ENCODE measurements at regions not wholly inside any gene's neighbourhood (a gene's known extent, or its start where the extent isn't known, plus 50 kb on each side); places are given as distances from the start of the nearest gene placed in this dataset.

DNA sequence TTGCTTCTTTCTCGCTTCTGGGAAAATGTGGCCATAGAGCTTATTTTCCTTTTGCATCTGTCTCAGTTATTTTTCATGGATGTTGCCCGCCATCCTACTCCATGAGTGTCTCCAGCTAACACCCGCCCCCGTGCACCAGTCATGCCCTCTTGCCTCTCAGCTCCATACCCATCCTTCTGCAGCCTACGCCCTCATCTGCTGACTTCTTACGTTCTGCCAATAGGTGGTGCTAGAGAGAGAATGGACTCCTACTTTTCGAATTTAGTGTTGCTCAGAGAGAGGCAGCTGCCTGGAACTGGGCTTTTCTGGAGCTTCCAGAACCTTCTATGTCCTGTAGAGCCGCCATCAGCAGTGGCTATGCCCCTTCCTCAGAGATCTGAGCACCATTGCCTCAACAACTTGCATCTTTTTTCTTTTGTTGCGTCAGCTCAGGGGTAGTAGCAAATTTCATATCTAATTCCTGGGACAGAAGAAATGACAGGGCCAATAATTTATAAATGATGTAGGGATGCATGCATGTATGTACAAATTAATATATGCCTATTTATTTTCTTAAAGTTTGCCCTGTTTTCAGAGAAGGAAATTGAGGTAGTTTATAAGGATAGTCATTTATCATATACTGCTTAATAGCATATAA, 119.7 kb upstream of the MYOCD start:
- Mint-ChIP-seq H3K4me1 (peaks cover 31% of the 10 kb centered on the region), H3K27ac (no peak overlapping the region), H3K4me3 (no peak overlapping the region), H3K9me3 (peaks cover 4% of the 10 kb centered on the region), H3K27me3 (ENCODE audit: low read depth) (no peaks in the 10 kb centered on the region), H3K36me3 (peaks cover 3% of the 10 kb centered on the region)
- TF ChIP-seq CTCF (IDR thresholded peaks at IDR 0.05; ENCODE audit: unreplicated experiment) = peak; percentile 75
- DNase-seq (ENCODE audit: low spot score in 2 of 2, unreplicated experiment in 2 of 2) = no peak

DNA sequence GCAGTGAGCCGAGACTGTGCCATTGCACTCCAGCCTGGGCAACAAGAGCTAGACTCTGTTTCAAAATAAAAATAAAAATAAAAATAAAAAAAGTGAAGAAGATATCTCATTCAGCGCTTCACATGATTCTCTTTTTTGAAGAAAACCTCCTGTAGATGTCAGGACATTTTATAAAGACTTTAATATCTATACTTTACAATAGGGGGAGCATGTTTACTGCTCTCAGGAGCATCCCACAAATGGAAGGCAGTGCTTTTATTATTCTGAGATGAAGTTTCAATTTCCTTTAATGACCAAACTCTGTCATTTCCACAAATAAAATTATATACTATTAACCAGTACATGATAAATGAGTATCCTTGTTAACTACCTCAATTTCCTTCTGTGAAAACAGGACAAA, 118.7 kb upstream of the MYOCD start:
- DNase-seq (ENCODE audit: low spot score in 2 of 2, unreplicated experiment in 2 of 2) = no peak
- H3K4me1 Mint-ChIP-seq = peaks cover 31% of the 10 kb centered on the region
- H3K9me3 Mint-ChIP-seq = peaks cover 4% of the 10 kb centered on the region
- no peaks in the 10 kb centered on the region for H3K27me3 Mint-ChIP-seq (ENCODE audit: low read depth)
- no peak overlapping the region for H3K4me3 Mint-ChIP-seq
- no peak overlapping the region for H3K27ac Mint-ChIP-seq
- no peak for TF ChIP-seq CTCF (IDR thresholded peaks at IDR 0.05; ENCODE audit: unreplicated experiment)
- H3K36me3 Mint-ChIP-seq = no peaks in the 10 kb centered on the region

- peaks cover 4% of the 10 kb centered on the region for H3K9me3 Mint-ChIP-seq
- no peak overlapping the region for H3K4me3 Mint-ChIP-seq
- H3K27me3 Mint-ChIP-seq (ENCODE audit: low read depth) = no peaks in the 10 kb centered on the region
- H3K36me3 Mint-ChIP-seq = no peaks in the 10 kb centered on the region
- no peak for TF ChIP-seq CTCF (IDR thresholded peaks at IDR 0.05; ENCODE audit: unreplicated experiment)
- DNase-seq (ENCODE audit: low spot score in 2 of 2, unreplicated experiment in 2 of 2) = no peak
- H3K4me1 Mint-ChIP-seq = peaks cover 32% of the 10 kb centered on the region
- H3K27ac Mint-ChIP-seq = no peak overlapping the region
Measured at GRCh38 chr17:12547831-12548230, 117.9 kb upstream of the MYOCD start.

DNA sequence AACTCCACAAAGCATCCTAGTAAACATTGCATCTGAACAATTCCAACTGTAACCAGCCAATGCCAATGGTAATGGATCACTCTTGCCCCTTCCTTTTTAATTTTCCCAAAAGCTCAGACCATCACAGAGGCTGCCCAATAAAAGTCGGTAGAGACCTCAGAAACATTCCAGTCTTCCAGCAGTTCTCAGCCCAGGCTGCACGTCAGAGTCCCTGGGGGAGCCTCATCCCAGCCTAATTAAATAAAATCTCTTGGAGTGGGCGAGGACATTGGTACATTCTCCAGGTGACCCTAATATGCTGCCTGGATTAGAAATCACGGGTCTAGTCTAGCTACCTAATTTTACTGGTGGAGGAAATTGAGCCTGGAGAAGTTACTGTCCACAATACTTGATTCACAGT, 117.1 kb upstream of the MYOCD start:
- Mint-ChIP-seq H3K27ac (no peak overlapping the region), H3K4me3 (no peak overlapping the region), H3K4me1 (peaks cover 35% of the 10 kb centered on the region), H3K27me3 (ENCODE audit: low read depth) (no peaks in the 10 kb centered on the region), H3K36me3 (no peaks in the 10 kb centered on the region), H3K9me3 (peaks cover 4% of the 10 kb centered on the region)
- no peak for DNase-seq (ENCODE audit: low spot score in 2 of 2, unreplicated experiment in 2 of 2)
- TF ChIP-seq CTCF (IDR thresholded peaks at IDR 0.05; ENCODE audit: unreplicated experiment) = no peak

DNA sequence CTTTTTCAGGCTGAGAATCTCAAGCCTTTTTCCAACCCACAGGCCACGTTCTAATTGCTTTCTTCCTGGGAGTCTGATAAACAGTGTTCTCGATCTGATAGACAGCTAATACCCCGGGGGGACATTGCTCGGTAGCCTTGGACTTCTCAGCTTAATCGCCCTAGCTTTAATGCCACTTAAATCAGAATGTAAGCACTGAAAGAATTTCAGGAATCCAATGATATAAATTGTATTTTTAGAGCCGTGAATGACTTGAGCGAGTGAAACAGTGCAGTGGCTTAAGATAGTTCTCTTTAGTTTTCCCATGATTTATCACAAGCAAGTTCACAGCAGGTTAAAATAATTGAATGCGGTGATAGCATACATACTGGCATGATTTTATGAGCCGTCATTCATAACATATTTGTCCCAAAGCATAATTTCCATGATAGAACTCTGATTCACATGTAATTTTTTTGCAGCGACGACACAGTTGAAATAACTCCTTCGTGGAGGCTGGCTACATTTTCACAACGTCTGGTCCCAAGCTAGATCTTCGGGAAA, 116.1 kb upstream of the MYOCD start:
- peaks cover 37% of the 10 kb centered on the region for H3K4me1 Mint-ChIP-seq
- H3K36me3 Mint-ChIP-seq = no peaks in the 10 kb centered on the region
- no peaks in the 10 kb centered on the region for H3K27me3 Mint-ChIP-seq (ENCODE audit: low read depth)
- peak overlapping the region; percentile 84 for H3K27ac Mint-ChIP-seq
- DNase-seq (ENCODE audit: low spot score in 2 of 2, unreplicated experiment in 2 of 2) = no peak
- no peak for TF ChIP-seq CTCF (IDR thresholded peaks at IDR 0.05; ENCODE audit: unreplicated experiment)
- H3K4me3 Mint-ChIP-seq = peak overlapping the region; percentile 18
- peaks cover 4% of the 10 kb centered on the region for H3K9me3 Mint-ChIP-seq
